ENCODE measurements at regions not wholly inside any gene's neighbourhood (a gene's known extent, or its start where the extent isn't known, plus 50 kb on each side); places are given as distances from the start of the nearest gene placed in this dataset.

DNA sequence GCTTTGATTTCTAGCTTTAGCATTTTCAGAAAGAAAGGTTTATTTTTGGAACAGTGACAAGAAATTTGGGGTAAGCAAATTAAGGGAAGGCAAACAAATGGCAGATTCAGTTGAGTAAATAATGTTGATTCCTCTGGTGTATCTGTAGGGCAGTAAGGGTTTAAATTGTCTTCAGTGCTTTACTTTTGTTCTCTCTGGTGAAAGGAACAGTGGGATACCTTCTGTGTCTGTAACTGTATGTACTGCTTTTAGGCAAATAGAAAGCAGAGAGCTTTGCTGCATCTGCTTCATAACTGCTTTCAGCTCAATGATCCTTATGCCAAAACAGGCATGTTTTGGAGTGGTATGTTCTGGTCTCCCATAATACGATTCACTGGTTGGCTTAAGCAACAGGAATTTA is 932.1 kb upstream of the SLIT2 start:
- TF ChIP-seq POLR2AphosphoS5 (IDR thresholded peaks at IDR 0.05) (no peak), EP300 (IDR thresholded peaks at IDR 0.05; ENCODE audit: low read depth) (no peak), POLR2A (IDR thresholded peaks at IDR 0.05) (no peak)
- TF ChIP-seq, protein P1, sequence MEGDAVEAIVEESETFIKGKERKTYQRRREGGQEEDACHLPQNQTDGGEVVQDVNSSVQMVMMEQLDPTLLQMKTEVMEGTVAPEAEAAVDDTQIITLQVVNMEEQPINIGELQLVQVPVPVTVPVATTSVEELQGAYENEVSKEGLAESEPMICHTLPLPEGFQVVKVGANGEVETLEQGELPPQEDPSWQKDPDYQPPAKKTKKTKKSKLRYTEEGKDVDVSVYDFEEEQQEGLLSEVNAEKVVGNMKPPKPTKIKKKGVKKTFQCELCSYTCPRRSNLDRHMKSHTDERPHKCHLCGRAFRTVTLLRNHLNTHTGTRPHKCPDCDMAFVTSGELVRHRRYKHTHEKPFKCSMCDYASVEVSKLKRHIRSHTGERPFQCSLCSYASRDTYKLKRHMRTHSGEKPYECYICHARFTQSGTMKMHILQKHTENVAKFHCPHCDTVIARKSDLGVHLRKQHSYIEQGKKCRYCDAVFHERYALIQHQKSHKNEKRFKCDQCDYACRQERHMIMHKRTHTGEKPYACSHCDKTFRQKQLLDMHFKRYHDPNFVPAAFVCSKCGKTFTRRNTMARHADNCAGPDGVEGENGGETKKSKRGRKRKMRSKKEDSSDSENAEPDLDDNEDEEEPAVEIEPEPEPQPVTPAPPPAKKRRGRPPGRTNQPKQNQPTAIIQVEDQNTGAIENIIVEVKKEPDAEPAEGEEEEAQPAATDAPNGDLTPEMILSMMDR (IDR thresholded peaks at IDR 0.05), result no peak
- Histone ChIP-seq H3K36me3 (no peaks in the 10 kb centered on the region), H3K9me3 (no peaks in the 10 kb centered on the region), H3K27me3 (no peaks in the 10 kb centered on the region), H3K27ac (no peak overlapping the region), H3K4me3 (no peak overlapping the region), H3K4me1 (no peaks in the 10 kb centered on the region)
- WGBS, 2 donors (ENCODE audit: low coverage in 1 of 2), result 62 to 71% methylated on average over 1 of the region's 1 CpG
- no peak for DNase-seq
- in situ Hi-C loops (cut with MboI; ENCODE audit: low pct_ligation_motif_present in 1 of 4, low pct_unique_long_range_greater_than_20kb in 1 of 4, low sequenced_read_pairs in 3 of 4) (no loop called here), intact Hi-C loops (cut with DNase I; ENCODE audit: low total_unique reads) (no loop called here)

DNA sequence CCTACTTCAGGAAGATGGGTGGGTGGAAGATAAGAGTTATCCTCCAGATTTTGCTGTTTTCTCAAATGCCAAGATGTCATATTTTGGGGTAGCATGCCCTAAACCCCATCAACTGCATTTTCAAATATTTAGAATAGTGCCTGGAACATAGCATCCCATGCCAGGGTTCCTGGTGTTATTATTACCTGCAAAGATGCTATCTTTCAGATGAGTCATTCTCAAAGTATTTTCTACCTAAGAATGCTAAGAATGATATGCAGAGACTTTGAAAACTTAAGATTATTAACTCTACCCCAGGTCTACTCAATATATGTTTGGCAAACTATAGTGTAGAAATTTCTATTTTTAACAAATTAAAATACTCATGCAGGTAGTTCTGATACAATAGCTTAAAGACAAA is 934.3 kb upstream of the SLIT2 start:
- Histone ChIP-seq H3K27me3 (no peaks in the 10 kb centered on the region), H3K4me3 (no peak overlapping the region), H3K9me3 (no peaks in the 10 kb centered on the region), H3K4me1 (no peaks in the 10 kb centered on the region), H3K27ac (no peak overlapping the region), H3K36me3 (no peaks in the 10 kb centered on the region)
- intact Hi-C loops (cut with DNase I; ENCODE audit: low total_unique reads) (no loop called here), in situ Hi-C loops (cut with MboI; ENCODE audit: low pct_ligation_motif_present in 1 of 4, low pct_unique_long_range_greater_than_20kb in 1 of 4, low sequenced_read_pairs in 3 of 4) (no loop called here)
- no peak for DNase-seq
- TF ChIP-seq POLR2AphosphoS5 (IDR thresholded peaks at IDR 0.05), result no peak
- TF ChIP-seq, protein P1 (IDR thresholded peaks at IDR 0.05), result no peak
- no peak for TF ChIP-seq EP300 (IDR thresholded peaks at IDR 0.05; ENCODE audit: low read depth)
- TF ChIP-seq POLR2A (IDR thresholded peaks at IDR 0.05), result no peak

- WGBS, 2 donors (ENCODE audit: low coverage in 1 of 2), result 55 to 65% methylated on average over 1 of the region's 1 CpG
- in situ Hi-C loops (cut with MboI; ENCODE audit: low pct_ligation_motif_present in 1 of 4, low pct_unique_long_range_greater_than_20kb in 1 of 4, low sequenced_read_pairs in 3 of 4), result no loop called here
- intact Hi-C loops (cut with DNase I; ENCODE audit: low total_unique reads), result no loop called here
Measured at GRCh38 chr4:19314116-19314515, 937.6 kb upstream of the SLIT2 start.

DNA sequence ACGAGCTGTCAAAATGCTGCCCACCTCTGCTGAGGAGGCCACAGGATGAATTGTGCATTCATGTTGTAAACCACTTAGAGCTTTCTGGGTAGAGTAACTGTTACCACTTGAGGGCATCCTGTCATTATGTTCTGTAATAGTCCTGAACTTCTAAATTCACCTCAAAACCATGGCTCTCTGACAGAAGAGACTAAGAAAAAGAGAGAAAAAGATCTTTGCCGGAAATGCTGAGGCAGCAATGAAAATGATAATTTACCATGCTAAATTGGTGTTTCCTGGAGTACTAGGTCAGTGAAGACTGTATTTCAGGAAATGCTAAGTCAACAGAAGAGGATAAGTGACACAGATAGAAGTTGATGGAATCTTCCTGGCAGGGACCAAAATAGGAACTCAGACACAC is 942.3 kb upstream of the SLIT2 start:
- Histone ChIP-seq H3K4me3 (no peak overlapping the region), H3K9me3 (no peaks in the 10 kb centered on the region), H3K36me3 (no peaks in the 10 kb centered on the region), H3K27me3 (no peaks in the 10 kb centered on the region), H3K27ac (no peak overlapping the region), H3K4me1 (no peaks in the 10 kb centered on the region)
- DNase-seq, result no peak
- WGBS, 2 donors (ENCODE audit: low coverage in 1 of 2), result 47 to 57% methylated on average over 2 of the region's 2 CpGs
- intact Hi-C loops (cut with DNase I; ENCODE audit: low total_unique reads) (no loop called here), in situ Hi-C loops (cut with MboI; ENCODE audit: low pct_ligation_motif_present in 1 of 4, low pct_unique_long_range_greater_than_20kb in 1 of 4, low sequenced_read_pairs in 3 of 4) (no loop called here)
- TF ChIP-seq, protein P1 (IDR thresholded peaks at IDR 0.05), result no peak
- TF ChIP-seq POLR2AphosphoS5 (IDR thresholded peaks at IDR 0.05), result no peak
- no peak for TF ChIP-seq EP300 (IDR thresholded peaks at IDR 0.05; ENCODE audit: low read depth)
- TF ChIP-seq POLR2A (IDR thresholded peaks at IDR 0.05), result no peak

More at GRCh38 chr4:19314116-19314515, 937.6 kb upstream of the SLIT2 start:
- Histone ChIP-seq H3K9me3 (no peaks in the 10 kb centered on the region), H3K27ac (no peak overlapping the region), H3K27me3 (no peaks in the 10 kb centered on the region), H3K4me1 (no peaks in the 10 kb centered on the region), H3K36me3 (no peaks in the 10 kb centered on the region), H3K4me3 (no peak overlapping the region)
- TF ChIP-seq POLR2A (IDR thresholded peaks at IDR 0.05), result no peak
- TF ChIP-seq EP300 (IDR thresholded peaks at IDR 0.05; ENCODE audit: low read depth), result no peak
- TF ChIP-seq POLR2AphosphoS5 (IDR thresholded peaks at IDR 0.05), result no peak
- TF ChIP-seq, protein P1 (IDR thresholded peaks at IDR 0.05), result no peak
- no peak for DNase-seq

Measured in transverse colon (tissue), 4 donors.